Neural progenitor cell (in vitro differentiated cells): ENCODE measurements at regions not wholly inside any gene's neighbourhood (a gene's known extent, or its start where the extent isn't known, plus 50 kb on each side); places are given as distances from the start of the nearest gene placed in this dataset.
A peak's percentile ranks its signal among the peaks of the same experiment; 100 is the strongest.

Experiments used
- DNase-seq: peaks from one replicate; pipeline ENCODE4 v3.0.0-alpha.2; 2016; ENCODE audit warnings: low spot score
- H2AFZ ChIP-seq: fragments of 200-600 bp; sonication (generic); replicated peaks from 2 replicates; pipeline ENCODE4 v1.6.1; 2016; ENCODE audit warnings: antibody characterized with exemption
- H3F3A ChIP-seq: fragments of 200-600 bp; sonication (generic); 2 replicates; pipeline ENCODE4 v1.6.1; 2016; ENCODE audit warnings: antibody characterized with exemption, low read depth
- H3K27ac ChIP-seq: fragments of 200-600 bp; sonication (generic); 2 replicates; pipeline ENCODE4 v1.5.1; 2016; ENCODE audit warnings: mild to moderate bottlenecking
- H3K27me3 ChIP-seq: fragments of 200-600 bp; sonication (generic); 2 replicates; pipeline ENCODE4 v1.6.1; 2016; ENCODE audit warnings: mild to moderate bottlenecking, moderate library complexity
- H3K36me3 ChIP-seq: fragments of 200-600 bp; sonication (generic); 2 replicates; pipeline ENCODE4 v1.5.1; 2016
- H3K4me1 ChIP-seq: fragments of 200-600 bp; sonication (generic); 2 replicates; pipeline ENCODE4 v1.6.1; 2016; ENCODE audit warnings: mixed run types
- H3K4me2 ChIP-seq: fragments of 200-600 bp; sonication (generic); 2 replicates; pipeline ENCODE4 v1.6.1; 2016
- H3K4me3 ChIP-seq: fragments of 200-600 bp; sonication (generic); 2 replicates; pipeline ENCODE4 v1.5.1; 2016
- H3K79me2 ChIP-seq: fragments of 200-600 bp; sonication (generic); 2 replicates; pipeline ENCODE4 v1.6.1; 2016; ENCODE audit warnings: low read depth
- H3K9ac ChIP-seq: fragments of 200-600 bp; sonication (generic); 2 replicates; pipeline ENCODE4 v1.6.1; 2016
- H3K9me3 ChIP-seq: fragments of 200-600 bp; sonication (generic); 2 replicates; pipeline ENCODE4 v1.5.1; 2016; ENCODE audit warnings: low read depth
- H4K20me1 ChIP-seq: fragments of 200-600 bp; sonication (generic); 2 replicates; pipeline ENCODE4 v1.6.1; 2016; ENCODE audit warnings: low read depth
- H3K27ac Mint-ChIP-seq: 3 replicates; pipeline ENCODE4 v1.8.0; 2021; ENCODE audit warnings: mixed read lengths
- H3K27me3 Mint-ChIP-seq: 2 replicates; pipeline ENCODE4 v1.8.0; 2022; ENCODE audit warnings: low read depth, mild to moderate bottlenecking, inconsistent platforms, moderate library complexity, mixed read lengths; ENCODE audit not compliant: insufficient read depth
- H3K36me3 Mint-ChIP-seq: 3 replicates; pipeline ENCODE4 v1.8.0; 2021; ENCODE audit warnings: mixed read lengths
- H3K4me1 Mint-ChIP-seq: 3 replicates; pipeline ENCODE4 v1.8.0; 2021; ENCODE audit warnings: mixed read lengths
- H3K4me3 Mint-ChIP-seq: 3 replicates; pipeline ENCODE4 v1.8.0; 2021; ENCODE audit warnings: mild to moderate bottlenecking, moderate library complexity, mixed read lengths
- H3K9me3 Mint-ChIP-seq: 3 replicates; pipeline ENCODE4 v1.8.0; 2020; ENCODE audit warnings: mixed read lengths
- EZH2 ChIP-seq: fragments of 200-600 bp; sonication (generic); IDR thresholded peaks from 2 replicates; pipeline ENCODE4 v1.6.1; 2017; ENCODE audit warnings: antibody characterized with exemption, mild to moderate bottlenecking, moderate library complexity
- EZH2phosphoT487 ChIP-seq: fragments of 200-600 bp; sonication (generic); IDR thresholded peaks from 2 replicates; pipeline ENCODE4 v1.6.1; 2017; ENCODE audit warnings: antibody characterized with exemption
- TF ChIP-seq, protein P1 (sequence below): fragments of 200-600 bp; sonication (generic); IDR thresholded peaks from 2 replicates; pipeline ENCODE4 v1.5.1; 2017; ENCODE audit warnings: antibody characterized with exemption, mild to moderate bottlenecking

DNA sequence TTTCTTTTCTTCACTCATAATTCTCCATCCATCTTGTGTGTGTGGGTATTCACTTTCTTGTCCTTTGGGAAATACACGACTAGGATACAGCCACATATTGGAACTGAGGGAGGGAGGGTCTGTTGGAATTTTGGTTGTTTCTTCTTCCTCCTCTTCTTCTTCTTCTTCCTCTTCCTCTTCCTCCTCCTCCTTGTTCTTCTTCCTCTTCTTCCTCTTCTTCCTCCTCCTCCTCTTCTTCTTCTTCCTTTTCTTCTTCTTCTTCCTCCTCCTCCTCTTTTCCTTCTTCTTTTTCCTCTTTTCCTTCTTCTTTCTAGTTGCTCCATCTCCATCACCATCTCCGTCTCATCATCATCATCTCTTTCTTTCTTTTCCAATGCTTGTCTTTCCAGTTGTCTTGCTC lies 1307.3 kb upstream of the ZEB2 start:
- H2AFZ ChIP-seq, result no peak overlapping the region

DNA sequence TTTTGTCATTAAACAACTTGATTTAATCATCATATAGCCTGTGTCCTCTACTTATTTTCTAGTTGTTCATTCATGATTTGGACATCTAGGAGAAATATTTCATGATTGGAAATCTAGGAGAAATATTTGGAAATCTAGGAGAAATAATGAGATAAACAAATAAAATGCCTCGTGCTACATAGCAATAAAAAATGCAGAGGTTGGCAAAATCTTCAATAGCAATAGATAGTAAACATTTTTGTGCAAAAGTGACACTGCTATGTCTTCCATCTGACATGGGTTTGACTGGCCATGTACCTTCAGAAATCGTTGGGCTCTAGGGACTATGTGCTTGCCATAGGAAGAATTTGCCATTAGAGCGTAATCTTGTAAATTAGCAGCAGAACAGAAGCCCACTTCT lies 1304.5 kb upstream of the ZEB2 start:
- no peaks in the 10 kb centered on the region for H4K20me1 ChIP-seq
- no peak overlapping the region for H3K9ac ChIP-seq
- no peaks in the 10 kb centered on the region for H3F3A ChIP-seq
- H3K9me3 ChIP-seq, result no peaks in the 10 kb centered on the region
- H3K79me2 ChIP-seq, result no peaks in the 10 kb centered on the region
- H3K27me3 ChIP-seq, result no peaks in the 10 kb centered on the region
- Mint-ChIP-seq H3K4me1 (no peaks in the 10 kb centered on the region), H3K27ac (no peak overlapping the region), H3K4me3 (no peak overlapping the region), H3K9me3 (no peaks in the 10 kb centered on the region), H3K36me3 (no peaks in the 10 kb centered on the region), H3K27me3 (peaks cover 2% of the 10 kb centered on the region)
- no peak overlapping the region for H3K4me2 ChIP-seq
- H2AFZ ChIP-seq, result no peak overlapping the region
- peaks cover 11% of the 10 kb centered on the region for H3K4me1 ChIP-seq
- H3K27ac ChIP-seq, result no peak overlapping the region
- no peak for DNase-seq
- TF ChIP-seq EZH2phosphoT487, result no peak
- TF ChIP-seq, protein P1, sequence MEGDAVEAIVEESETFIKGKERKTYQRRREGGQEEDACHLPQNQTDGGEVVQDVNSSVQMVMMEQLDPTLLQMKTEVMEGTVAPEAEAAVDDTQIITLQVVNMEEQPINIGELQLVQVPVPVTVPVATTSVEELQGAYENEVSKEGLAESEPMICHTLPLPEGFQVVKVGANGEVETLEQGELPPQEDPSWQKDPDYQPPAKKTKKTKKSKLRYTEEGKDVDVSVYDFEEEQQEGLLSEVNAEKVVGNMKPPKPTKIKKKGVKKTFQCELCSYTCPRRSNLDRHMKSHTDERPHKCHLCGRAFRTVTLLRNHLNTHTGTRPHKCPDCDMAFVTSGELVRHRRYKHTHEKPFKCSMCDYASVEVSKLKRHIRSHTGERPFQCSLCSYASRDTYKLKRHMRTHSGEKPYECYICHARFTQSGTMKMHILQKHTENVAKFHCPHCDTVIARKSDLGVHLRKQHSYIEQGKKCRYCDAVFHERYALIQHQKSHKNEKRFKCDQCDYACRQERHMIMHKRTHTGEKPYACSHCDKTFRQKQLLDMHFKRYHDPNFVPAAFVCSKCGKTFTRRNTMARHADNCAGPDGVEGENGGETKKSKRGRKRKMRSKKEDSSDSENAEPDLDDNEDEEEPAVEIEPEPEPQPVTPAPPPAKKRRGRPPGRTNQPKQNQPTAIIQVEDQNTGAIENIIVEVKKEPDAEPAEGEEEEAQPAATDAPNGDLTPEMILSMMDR, result no peak
- no peak for TF ChIP-seq EZH2
- H3K4me3 ChIP-seq, result no peak overlapping the region
- no peaks in the 10 kb centered on the region for H3K36me3 ChIP-seq

More for the DNA sequence above, 1307.3 kb upstream of the ZEB2 start:
- H4K20me1 ChIP-seq, result no peaks in the 10 kb centered on the region
- Mint-ChIP-seq H3K27me3 (peaks cover 2% of the 10 kb centered on the region), H3K4me3 (no peak overlapping the region), H3K4me1 (no peaks in the 10 kb centered on the region), H3K36me3 (no peaks in the 10 kb centered on the region), H3K27ac (no peak overlapping the region), H3K9me3 (no peaks in the 10 kb centered on the region)
- H3K4me1 ChIP-seq, result peaks cover 11% of the 10 kb centered on the region
- no peak overlapping the region for H3K4me3 ChIP-seq
- H3K4me2 ChIP-seq, result no peak overlapping the region
- TF ChIP-seq, protein P1, result no peak
- TF ChIP-seq EZH2phosphoT487 (no peak), EZH2 (no peak)
- no peak overlapping the region for H3K9ac ChIP-seq
- H3K36me3 ChIP-seq, result no peaks in the 10 kb centered on the region
- no peaks in the 10 kb centered on the region for H3K9me3 ChIP-seq
- no peaks in the 10 kb centered on the region for H3K27me3 ChIP-seq
- no peaks in the 10 kb centered on the region for H3K79me2 ChIP-seq
- H3F3A ChIP-seq, result no peaks in the 10 kb centered on the region
- no peak for DNase-seq
- H3K27ac ChIP-seq, result no peak overlapping the region

DNA sequence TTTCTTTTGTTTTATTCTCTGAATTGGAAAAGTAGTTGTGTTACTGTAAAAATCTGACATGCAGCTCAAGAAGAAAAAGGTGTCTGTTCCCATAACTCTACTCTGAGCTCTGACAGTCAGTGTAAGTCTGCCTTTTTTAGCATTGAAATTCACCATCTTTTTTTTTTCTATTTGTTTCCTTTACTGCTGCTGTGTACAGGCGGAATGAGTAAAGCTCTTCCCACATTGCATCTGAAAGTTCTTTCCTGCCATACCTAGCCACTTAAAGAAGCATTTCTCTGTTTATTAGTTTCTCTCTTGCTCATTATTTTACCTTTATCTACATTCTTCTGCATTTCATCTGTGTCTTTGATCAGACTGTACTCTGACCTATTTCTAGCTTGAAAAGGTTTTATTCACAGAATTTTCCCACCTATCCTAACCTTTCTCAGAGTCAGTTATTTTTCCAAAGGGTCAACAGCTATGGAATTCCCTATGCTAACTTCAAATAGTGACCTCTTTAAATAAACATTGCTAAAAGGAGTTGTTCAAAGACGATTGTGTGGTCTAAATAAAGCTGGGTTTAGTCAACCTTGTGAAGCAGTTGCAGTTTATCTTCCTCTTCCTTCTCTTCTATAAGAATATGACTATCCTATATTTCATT lies 1303.1 kb upstream of the ZEB2 start:
- no peak for DNase-seq
- Mint-ChIP-seq H3K4me3 (no peak overlapping the region), H3K36me3 (no peaks in the 10 kb centered on the region), H3K4me1 (no peaks in the 10 kb centered on the region), H3K27me3 (peaks cover 2% of the 10 kb centered on the region), H3K9me3 (no peaks in the 10 kb centered on the region), H3K27ac (no peak overlapping the region)
- Histone ChIP-seq H2AFZ (peak overlapping the region; percentile 72), H3K9ac (no peak overlapping the region), H3K4me3 (no peak overlapping the region), H4K20me1 (no peaks in the 10 kb centered on the region), H3K9me3 (no peaks in the 10 kb centered on the region), H3F3A (no peaks in the 10 kb centered on the region), H3K4me2 (no peak overlapping the region), H3K27me3 (no peaks in the 10 kb centered on the region), H3K36me3 (no peaks in the 10 kb centered on the region), H3K27ac (no peak overlapping the region), H3K79me2 (no peaks in the 10 kb centered on the region), H3K4me1 (peaks cover 11% of the 10 kb centered on the region)
- TF ChIP-seq EZH2, result no peak
- TF ChIP-seq EZH2phosphoT487, result no peak
- TF ChIP-seq, protein P1, result no peak
